Mucosa of rectum (tissue), 2 donors: ENCODE measurements at regions not wholly inside any gene's neighbourhood (a gene's known extent, or its start where the extent isn't known, plus 50 kb on each side); places are given as distances from the start of the nearest gene placed in this dataset.
"Not testable (repeated sequence)": the region's sequence is repeated elsewhere in the genome, so short reads cannot be mapped to it uniquely, and the experiment has no call there.

Experiments used
- H3K27ac ChIP-seq, 2 donors: one replicate each; pipeline ENCODE4 v1.7.0; 2013; ENCODE audit warnings: inconsistent platforms in 2 of 2, low read depth in 2 of 2, low read length in 2 of 2
- H3K27me3 ChIP-seq, 2 donors: one replicate each; pipeline ENCODE4 v1.7.0; 2013; ENCODE audit warnings: low read length in 2 of 2; ENCODE audit not compliant: control insufficient read depth in 2 of 2, insufficient read depth in 2 of 2
- H3K36me3 ChIP-seq, 2 donors: one replicate each; pipeline ENCODE4 v1.7.0; 2013; ENCODE audit warnings: low read length in 2 of 2; ENCODE audit not compliant: control insufficient read depth in 2 of 2, insufficient read depth in 2 of 2
- H3K4me1 ChIP-seq, 2 donors: one replicate each; pipeline ENCODE4 v1.7.0; 2013; ENCODE audit warnings: low read length in 2 of 2, mild to moderate bottlenecking in 1 of 2; ENCODE audit not compliant: control insufficient read depth in 2 of 2, insufficient read depth in 2 of 2
- H3K4me3 ChIP-seq, 2 donors: one replicate each; pipeline ENCODE4 v1.7.0; 2013; ENCODE audit warnings: low read length in 2 of 2
- H3K9ac ChIP-seq, 2 donors: one replicate each; pipeline ENCODE4 v1.7.0; 2013; ENCODE audit warnings: low read length in 2 of 2, low read depth in 1 of 2, mild to moderate bottlenecking in 1 of 2
- H3K9me3 ChIP-seq, 2 donors: one replicate each; pipeline ENCODE4 v1.7.0; 2013; ENCODE audit warnings: low read length in 2 of 2; ENCODE audit not compliant: control insufficient read depth in 2 of 2
- donor health status: healthy.
- donor health status: Normal muscosa, but diverticular disease.

DNA sequence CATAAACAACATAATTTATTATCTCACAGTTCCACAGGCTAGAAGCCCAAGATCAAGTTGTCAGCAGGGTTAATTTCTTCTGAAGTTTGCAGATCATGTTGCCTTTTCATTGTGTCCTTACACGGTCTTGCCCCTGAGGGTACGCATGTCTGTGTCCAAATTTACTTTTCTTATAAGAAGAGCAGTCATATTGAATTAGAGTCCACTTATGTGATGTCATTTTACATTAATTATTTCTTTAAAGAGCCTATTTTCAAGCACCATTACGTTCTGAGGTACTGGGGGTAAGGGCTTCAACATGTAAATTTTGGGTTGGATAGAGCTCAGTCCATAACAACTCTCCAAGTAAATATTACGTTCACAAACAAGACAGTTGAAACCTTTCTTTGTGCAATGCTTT, 236.6 kb upstream of the OR4E1 start:
- Histone ChIP-seq H3K9ac (no peak overlapping the region), H3K27me3 (no peaks in the 10 kb centered on the region), H3K4me3 (no peak overlapping the region), H3K27ac (no peak overlapping the region), H3K9me3 (no peaks in the 10 kb centered on the region), H3K36me3 (no peaks in the 10 kb centered on the region), H3K4me1 (no peaks in the 10 kb centered on the region)

DNA sequence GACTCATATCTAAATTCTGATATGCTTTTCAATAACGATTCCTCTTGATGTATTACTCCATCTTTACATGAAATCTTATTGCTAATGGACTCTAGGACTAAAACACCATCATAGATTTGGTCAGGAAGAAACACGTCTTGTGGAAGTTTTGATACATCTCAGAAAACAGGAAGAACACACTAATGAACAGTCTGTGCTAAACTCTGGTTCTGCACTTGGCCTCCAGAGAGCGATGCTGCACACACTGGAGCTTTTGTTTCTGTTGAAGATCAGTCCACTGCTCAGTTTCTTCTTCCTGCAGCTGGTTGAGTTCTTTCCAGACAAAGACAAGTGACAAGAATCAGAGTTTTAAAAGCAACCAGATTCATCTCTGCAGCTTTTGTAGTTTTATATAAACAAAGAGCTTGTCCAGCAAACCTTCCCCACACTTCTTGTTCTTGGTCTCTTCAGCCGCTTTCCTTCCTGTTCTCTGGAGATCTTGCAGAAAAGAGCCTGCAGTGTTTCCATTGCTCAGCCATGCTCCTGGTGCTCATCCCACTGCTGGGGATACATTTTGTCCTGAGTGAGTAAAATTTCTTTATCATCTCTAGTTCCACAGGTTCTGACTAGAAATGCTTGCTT, 229.1 kb upstream of the OR4E1 start:
- Histone ChIP-seq H3K4me1 (no peaks in the 10 kb centered on the region), H3K27me3 (no peaks in the 10 kb centered on the region), H3K27ac (no peak overlapping the region), H3K9me3 (no peaks in the 10 kb centered on the region), H3K4me3 (no peak overlapping the region), H3K9ac (no peak overlapping the region), H3K36me3 (no peaks in the 10 kb centered on the region)

DNA sequence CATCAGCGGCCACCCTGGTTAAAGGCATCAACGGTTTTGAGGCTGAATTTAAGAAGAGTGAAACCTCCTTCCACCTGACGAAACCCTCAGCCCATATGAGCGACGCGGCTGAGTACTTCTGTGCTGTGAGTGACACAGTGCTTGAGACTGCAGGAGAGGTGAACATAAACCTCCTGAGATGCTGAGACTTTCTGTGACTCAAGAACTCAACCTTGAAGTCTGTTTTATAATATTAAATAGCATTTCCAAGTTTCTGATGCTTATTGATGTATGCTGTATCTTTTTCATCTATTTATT, 221.2 kb upstream of the OR4E1 start:
- not testable (repeated sequence) for H3K27me3 ChIP-seq, H3K9me3 ChIP-seq, H3K27ac ChIP-seq, H3K36me3 ChIP-seq, H3K9ac ChIP-seq, H3K4me1 ChIP-seq, H3K4me3 ChIP-seq

DNA sequence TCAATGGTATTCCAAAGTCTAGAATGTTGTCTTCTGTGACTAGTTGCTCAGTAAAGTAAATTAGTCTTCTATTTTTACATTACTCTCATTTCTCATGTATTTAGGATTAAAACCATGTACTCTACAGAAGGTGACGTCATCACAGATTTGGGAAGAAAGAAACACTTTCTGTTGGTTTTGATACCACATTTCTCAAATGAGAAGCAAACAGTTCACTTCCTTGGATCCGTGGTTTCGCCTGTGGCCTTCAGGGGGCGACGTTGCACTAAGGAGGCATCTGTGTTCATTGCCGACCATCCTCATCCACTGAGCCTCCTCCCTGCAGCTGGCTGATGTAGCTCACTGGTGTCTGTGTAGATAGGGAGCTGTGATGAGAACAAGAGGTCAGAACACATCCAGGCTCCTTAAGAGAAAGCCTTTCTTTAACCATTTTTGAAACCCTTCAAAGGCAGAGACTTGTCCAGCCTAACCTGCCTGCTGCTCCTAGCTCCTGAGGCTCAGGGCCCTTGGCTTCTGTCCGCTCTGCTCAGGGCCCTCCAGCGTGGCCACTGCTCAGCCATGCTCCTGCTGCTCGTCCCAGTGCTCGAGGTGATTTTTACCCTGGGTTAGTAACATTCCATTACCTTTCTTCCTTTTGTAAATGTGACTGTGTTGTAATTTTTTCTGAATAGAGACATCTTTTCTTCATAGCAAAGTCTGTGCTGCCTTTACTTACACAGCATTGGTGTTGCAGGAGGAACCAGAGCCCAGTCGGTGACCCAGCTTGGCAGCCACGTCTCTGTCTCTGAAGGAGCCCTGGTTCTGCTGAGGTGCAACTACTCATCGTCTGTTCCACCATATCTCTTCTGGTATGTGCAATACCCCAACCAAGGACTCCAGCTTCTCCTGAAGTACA, 220.6 kb upstream of the OR4E1 start:
- Histone ChIP-seq H3K27me3 (no peaks in the 10 kb centered on the region), H3K27ac (no peak overlapping the region), H3K4me1 (no peaks in the 10 kb centered on the region), H3K9ac (no peak overlapping the region), H3K9me3 (no peaks in the 10 kb centered on the region), H3K4me3 (no peak overlapping the region), H3K36me3 (no peaks in the 10 kb centered on the region)

DNA sequence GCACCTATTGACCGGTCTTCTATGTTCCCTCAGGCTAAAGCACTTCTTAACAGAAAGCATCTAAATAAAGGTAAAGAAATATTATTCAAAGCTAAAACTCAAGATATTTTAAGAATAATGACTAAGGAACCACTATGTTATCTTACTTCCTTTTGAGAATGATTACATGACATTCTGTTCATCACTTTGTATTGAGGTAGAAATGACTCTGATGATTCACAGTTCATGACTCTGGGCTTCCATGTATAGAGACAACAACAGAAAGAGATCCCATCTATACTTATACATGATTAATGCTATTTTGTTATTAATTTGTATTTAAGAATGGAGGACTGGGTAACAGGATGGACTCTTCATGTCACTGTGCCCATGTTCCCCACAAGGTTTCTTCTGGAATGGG, 218.3 kb upstream of the OR4E1 start:
- Histone ChIP-seq H3K9ac (no peak overlapping the region), H3K9me3 (no peaks in the 10 kb centered on the region), H3K4me1 (no peaks in the 10 kb centered on the region), H3K27ac (no peak overlapping the region), H3K36me3 (no peaks in the 10 kb centered on the region), H3K4me3 (no peak overlapping the region), H3K27me3 (no peaks in the 10 kb centered on the region)

DNA sequence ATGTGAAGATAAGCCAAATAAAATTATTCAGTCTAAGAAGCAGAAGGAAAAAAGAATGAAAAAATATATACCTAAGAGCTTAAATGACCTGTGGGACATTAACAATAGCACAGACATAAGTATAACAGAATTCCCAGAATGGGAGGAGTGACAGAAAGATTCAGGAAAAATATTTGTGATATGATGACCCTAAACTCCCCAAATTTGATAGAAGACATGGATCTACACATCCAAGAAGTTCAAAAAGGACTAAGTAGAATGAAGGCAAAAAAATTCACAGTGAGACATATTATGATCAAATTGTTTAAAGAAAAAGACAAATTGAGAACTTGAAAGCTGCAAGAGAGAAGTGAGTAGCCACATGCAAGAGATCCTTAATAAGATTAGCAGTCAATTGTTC, 211.4 kb upstream of the OR4E1 start:
- H3K36me3 ChIP-seq: no peaks in the 10 kb centered on the region
- no peaks in the 10 kb centered on the region for H3K27me3 ChIP-seq
- no peak overlapping the region for H3K9ac ChIP-seq
- no peak overlapping the region for H3K27ac ChIP-seq
- H3K4me3 ChIP-seq: no peak overlapping the region
- H3K4me1 ChIP-seq: no peaks in the 10 kb centered on the region
- H3K9me3 ChIP-seq: no peaks in the 10 kb centered on the region

DNA sequence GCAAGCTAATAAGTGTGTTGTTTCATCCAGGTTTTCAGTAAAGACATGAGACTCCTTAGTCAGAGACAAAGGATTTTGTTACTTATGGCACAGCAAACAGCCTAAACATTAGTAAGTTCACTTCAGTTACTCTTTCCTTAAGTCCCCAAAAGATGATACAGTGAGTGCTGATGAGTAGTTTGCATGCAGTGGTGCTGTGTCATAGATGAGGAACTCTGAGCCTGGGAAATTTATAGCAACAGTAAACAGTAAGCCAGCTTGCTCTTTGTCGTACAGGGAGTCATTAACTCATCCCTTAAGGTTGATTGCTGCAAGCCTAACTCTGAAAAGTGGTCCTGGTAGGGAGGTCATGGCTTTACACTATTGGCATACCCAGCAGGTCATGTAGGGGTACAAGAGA, 208.6 kb upstream of the OR4E1 start:
- Histone ChIP-seq H3K4me3 (no peak overlapping the region), H3K9me3 (no peaks in the 10 kb centered on the region), H3K36me3 (no peaks in the 10 kb centered on the region), H3K27ac (no peak overlapping the region), H3K9ac (no peak overlapping the region), H3K4me1 (no peaks in the 10 kb centered on the region), H3K27me3 (no peaks in the 10 kb centered on the region)

DNA sequence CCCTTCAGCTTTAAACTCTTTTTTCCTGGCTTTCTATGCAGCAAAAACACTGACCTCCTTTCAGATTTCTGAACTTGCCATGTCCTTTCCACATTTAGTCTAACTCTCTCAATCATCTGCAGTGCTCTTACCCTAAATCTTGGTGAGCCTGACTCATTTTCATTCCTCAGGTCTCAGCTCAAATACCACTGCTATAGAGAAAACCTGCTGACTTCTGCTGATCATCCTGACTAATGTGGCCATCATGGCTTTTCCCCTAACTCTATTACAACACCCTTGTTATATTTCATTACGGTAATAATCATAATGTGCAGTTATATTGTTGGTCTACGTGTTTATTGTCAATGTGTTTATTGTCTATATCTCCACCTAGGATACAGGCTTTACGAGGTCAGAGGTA, 207.3 kb upstream of the OR4E1 start:
- no peaks in the 10 kb centered on the region for H3K36me3 ChIP-seq
- no peak overlapping the region for H3K9ac ChIP-seq
- no peak overlapping the region for H3K27ac ChIP-seq
- H3K27me3 ChIP-seq: no peaks in the 10 kb centered on the region
- H3K4me3 ChIP-seq: no peak overlapping the region
- no peaks in the 10 kb centered on the region for H3K4me1 ChIP-seq
- H3K9me3 ChIP-seq: no peaks in the 10 kb centered on the region

DNA sequence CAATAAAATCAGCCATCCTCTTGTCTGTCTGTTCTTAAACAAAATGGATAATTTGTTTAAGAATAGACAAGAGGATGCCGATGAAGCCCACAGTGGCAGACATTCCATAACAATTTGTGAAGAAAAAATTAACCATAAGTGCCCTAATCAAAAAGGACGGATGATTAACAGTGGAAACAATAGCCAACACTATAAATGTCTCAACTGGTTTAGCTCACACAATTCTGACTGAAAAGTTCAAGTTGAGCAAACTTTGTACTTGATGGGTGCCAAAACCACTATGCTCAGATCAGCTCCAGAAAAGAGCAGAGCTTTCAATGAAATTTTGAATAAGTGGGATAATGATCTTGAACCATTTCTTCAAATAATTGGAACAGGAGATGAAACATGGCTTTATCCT, 202.2 kb upstream of the OR4E1 start:
- Histone ChIP-seq H3K4me1 (no peaks in the 10 kb centered on the region), H3K9ac (no peak overlapping the region), H3K36me3 (no peaks in the 10 kb centered on the region), H3K27ac (no peak overlapping the region), H3K9me3 (no peaks in the 10 kb centered on the region), H3K4me3 (no peak overlapping the region), H3K27me3 (no peaks in the 10 kb centered on the region)

DNA sequence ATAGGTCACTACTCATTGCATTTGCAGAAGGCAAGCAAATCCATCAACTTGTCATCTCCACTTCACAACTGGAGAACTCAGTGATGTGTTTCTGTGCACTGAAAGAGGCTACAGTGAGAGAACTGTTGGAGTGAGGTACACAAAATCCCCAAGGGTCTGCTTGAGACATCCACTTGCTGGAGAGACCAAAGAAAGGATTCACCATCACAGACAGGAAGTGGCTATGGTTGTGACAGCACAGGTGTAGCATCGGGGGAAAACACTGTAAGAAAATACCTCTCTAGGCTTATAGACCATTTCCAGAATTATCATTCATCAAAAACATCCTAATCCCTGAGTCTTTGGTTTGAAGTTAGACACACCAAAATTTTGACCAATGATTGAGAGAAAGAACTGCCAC, 201.3 kb upstream of the OR4E1 start:
- no peak overlapping the region for H3K27ac ChIP-seq

More for the DNA sequence above, 201.3 kb upstream of the OR4E1 start:
- H3K4me3 ChIP-seq: no peak overlapping the region
- H3K9me3 ChIP-seq: no peaks in the 10 kb centered on the region
- H3K9ac ChIP-seq: no peak overlapping the region
- H3K4me1 ChIP-seq: no peaks in the 10 kb centered on the region
- no peaks in the 10 kb centered on the region for H3K27me3 ChIP-seq
- no peaks in the 10 kb centered on the region for H3K36me3 ChIP-seq
